Esophagus muscularis mucosa (tissue), 4 donors: ENCODE measurements at regions not wholly inside any gene's neighbourhood (a gene's known extent, or its start where the extent isn't known, plus 50 kb on each side); places are given as distances from the start of the nearest gene placed in this dataset.
A peak's percentile ranks its signal among the peaks of the same experiment; 100 is the strongest.
"Not testable (repeated sequence)": the region's sequence is repeated elsewhere in the genome, so short reads cannot be mapped to it uniquely, and the experiment has no call there.

Experiments used
- DNase-seq: peaks from one replicate; pipeline ENCODE4 v3.0.0-alpha.2; 2017; ENCODE audit errors: extremely low spot score
- H3K27ac ChIP-seq, 4 donors: fragments of 200-600 bp; sonication (generic); replicated peaks in 1 of 4; 1 replicate in 3 of 4; 2 replicates in 1 of 4; pipeline ENCODE4 v1.5.1; 2016 to 2019; ENCODE audit warnings: mild to moderate bottlenecking in 1 of 4
- H3K27me3 ChIP-seq, 4 donors: fragments of 200-600 bp; sonication (generic); one replicate each; pipeline versions ENCODE4 v1.5.1 to v1.6.0; 2016 to 2019
- H3K36me3 ChIP-seq, 4 donors: fragments of 200-600 bp; sonication (generic); one replicate each; pipeline ENCODE4 v1.5.1; 2016 to 2019
- H3K4me1 ChIP-seq, 4 donors: fragments of 200-600 bp; sonication (generic); one replicate each; pipeline ENCODE4 v1.5.1; 2016 to 2019
- H3K4me3 ChIP-seq, 4 donors: fragments of 200-600 bp; sonication (generic); 1 replicate in 2 of 4; 2 replicates in 2 of 4; pipeline ENCODE4 v1.5.1; 2016 to 2019; ENCODE audit warnings: mild to moderate bottlenecking in 4 of 4, moderate library complexity in 1 of 4
- H3K9me3 ChIP-seq, 4 donors: fragments of 200-600 bp; sonication (generic); 1 replicate in 3 of 4; 2 replicates in 1 of 4; pipeline ENCODE4 v1.5.1; 2016 to 2019
- EP300 ChIP-seq: sonication (generic); formaldehyde crosslinking; IDR thresholded peaks from one replicate; pipeline ENCODE4 v1.6.1; 2017; ENCODE audit warnings: antibody characterized with exemption
- POLR2A ChIP-seq: fragments of 450-650 bp; IDR thresholded peaks from one replicate; pipeline ENCODE4 v1.6.1; 2017; ENCODE audit warnings: antibody characterized with exemption, moderate library complexity, mild to moderate bottlenecking, low read depth
- POLR2AphosphoS5 ChIP-seq, 2 donors: sonication (generic); formaldehyde crosslinking; IDR thresholded peaks; one replicate each; pipeline ENCODE4 v1.6.1; 2017; ENCODE audit warnings: antibody characterized with exemption in 2 of 2
- WGBS: methylation state at CpG from one replicate; pipeline ENCODE4 v1.1.5; 2018; 5-methylcytosine and 5-hydroxymethylcytosine counted together
- intact Hi-C: fragments of 100-400 bp; cut with DNase I; formaldehyde crosslinking; loops from one replicate; pipeline ENCODE4 v1.15.1; 2023
- TF ChIP-seq, protein P1 (sequence below), 3 experiments: fragments of 200-600 bp in 2 of 3; fragments of 450-650 bp in 1 of 3; sonication (generic) in 2 of 3; IDR thresholded peaks; one replicate each; pipeline ENCODE4 v1.5.1; 2017 to 2019; ENCODE audit warnings: antibody characterized with exemption in 3 of 3, mild to moderate bottlenecking in 2 of 3, moderate library complexity in 1 of 3

DNA sequence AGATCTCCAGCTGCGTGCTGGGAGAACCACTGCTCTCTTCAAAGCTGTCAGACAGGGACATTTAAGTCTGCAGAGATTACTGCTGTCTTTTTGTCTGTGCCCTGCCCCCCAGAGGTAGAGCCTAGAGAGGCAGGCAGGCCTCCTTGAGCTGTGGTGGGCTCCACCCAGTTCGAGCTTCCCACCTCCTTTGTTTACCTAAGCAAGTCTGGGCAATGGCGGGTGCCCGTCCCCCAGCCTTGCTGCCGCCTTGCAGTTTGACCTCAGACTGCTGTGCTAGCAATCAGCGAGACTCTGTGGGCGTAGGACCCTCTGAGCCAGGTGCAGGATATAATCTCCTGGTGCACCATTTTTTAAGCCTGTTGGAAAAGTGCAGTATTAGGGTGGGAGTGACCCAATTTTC, 128.6 kb downstream of the ACTR3 start:
- intact Hi-C loops, H3K9me3 ChIP-seq, H3K36me3 ChIP-seq, H3K4me3 ChIP-seq, H3K27ac ChIP-seq, H3K27me3 ChIP-seq, H3K4me1 ChIP-seq: not testable (repeated sequence)
- 88% methylated on average over 4 of the region's 7 CpGs for WGBS
- DNase-seq, result peak; percentile 60

DNA sequence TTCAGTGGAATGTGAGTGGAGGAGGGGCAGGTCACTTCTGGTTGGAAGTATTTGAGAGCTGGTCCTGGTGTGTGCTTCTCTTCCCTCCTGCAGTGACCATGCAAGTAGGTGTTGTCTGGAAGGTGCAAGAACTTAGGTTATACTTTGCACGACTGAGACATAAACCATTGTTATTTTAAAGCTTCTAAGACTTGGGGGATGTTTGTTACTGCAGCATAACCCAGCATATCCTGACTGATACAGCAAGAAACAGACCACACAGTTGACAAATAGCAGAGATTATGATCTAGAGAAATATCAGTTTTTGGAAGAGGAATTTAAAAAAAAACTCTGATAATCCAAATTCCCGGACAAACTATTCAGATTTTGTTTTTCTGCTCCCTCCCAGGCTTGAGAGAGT, 130.8 kb downstream of the ACTR3 start:
- no peaks in the 10 kb centered on the region for H3K27me3 ChIP-seq
- H3K36me3 ChIP-seq, result no peaks in the 10 kb centered on the region
- peak; percentile 26 for DNase-seq
- H3K9me3 ChIP-seq, result peaks cover 0 to 6% (median 0%) of the 10 kb centered on the region in 4 donors
- 79% methylated on average over 2 of the region's 2 CpGs for WGBS
- H3K4me3 ChIP-seq, result no peak overlapping the region
- no peaks in the 10 kb centered on the region for H3K4me1 ChIP-seq
- intact Hi-C loops, result no loop called here
- no peak overlapping the region for H3K27ac ChIP-seq
- TF ChIP-seq, protein P1, sequence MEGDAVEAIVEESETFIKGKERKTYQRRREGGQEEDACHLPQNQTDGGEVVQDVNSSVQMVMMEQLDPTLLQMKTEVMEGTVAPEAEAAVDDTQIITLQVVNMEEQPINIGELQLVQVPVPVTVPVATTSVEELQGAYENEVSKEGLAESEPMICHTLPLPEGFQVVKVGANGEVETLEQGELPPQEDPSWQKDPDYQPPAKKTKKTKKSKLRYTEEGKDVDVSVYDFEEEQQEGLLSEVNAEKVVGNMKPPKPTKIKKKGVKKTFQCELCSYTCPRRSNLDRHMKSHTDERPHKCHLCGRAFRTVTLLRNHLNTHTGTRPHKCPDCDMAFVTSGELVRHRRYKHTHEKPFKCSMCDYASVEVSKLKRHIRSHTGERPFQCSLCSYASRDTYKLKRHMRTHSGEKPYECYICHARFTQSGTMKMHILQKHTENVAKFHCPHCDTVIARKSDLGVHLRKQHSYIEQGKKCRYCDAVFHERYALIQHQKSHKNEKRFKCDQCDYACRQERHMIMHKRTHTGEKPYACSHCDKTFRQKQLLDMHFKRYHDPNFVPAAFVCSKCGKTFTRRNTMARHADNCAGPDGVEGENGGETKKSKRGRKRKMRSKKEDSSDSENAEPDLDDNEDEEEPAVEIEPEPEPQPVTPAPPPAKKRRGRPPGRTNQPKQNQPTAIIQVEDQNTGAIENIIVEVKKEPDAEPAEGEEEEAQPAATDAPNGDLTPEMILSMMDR (IDR thresholded peaks at IDR 0.05), result no peak
- TF ChIP-seq POLR2A, result no peak
- no peak for TF ChIP-seq EP300
- TF ChIP-seq POLR2AphosphoS5 (IDR thresholded peaks at IDR 0.05), result no peak

DNA sequence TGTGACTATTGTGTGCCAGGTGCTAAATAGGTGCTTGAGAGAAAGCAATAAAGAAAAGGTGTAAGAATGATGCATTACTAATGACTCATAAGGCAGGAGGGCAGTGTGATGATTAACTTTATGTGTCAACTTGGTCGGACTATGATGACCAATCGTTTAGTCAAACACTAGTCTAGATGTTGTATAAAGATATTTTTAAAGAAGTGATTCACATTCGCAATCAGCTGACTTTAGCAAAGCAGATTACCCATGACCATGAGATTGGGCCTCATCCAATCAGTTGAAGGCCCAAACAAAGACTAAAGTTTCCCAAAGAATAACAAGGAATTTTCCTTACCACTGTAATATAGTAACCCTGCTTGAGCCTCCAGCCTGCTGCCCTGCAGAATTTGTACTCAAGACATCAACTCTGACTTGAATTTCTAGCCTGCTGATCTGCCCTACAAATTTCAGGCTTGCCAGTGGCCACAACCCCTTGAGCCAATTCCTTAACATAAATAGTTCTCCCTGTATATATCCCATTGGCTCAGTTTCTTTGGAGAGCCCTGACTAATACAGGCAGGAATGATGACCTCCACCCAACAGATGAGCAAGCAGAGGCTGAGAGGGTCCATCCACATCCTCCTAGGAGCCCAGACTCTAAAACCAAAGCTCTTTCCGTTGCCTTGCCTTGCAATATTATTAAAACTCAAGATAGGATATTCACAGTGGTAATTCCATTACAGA, 132.6 kb downstream of the ACTR3 start:
- Histone ChIP-seq H3K4me3 (no peak overlapping the region), H3K36me3 (no peaks in the 10 kb centered on the region), H3K27ac (no peak overlapping the region), H3K27me3 (no peaks in the 10 kb centered on the region), H3K9me3 (peaks cover 0 to 6% (median 0%) of the 10 kb centered on the region in 4 donors), H3K4me1 (no peaks in the 10 kb centered on the region)
- intact Hi-C loops, result no loop called here
- no peak for TF ChIP-seq POLR2A
- no peak for TF ChIP-seq EP300
- TF ChIP-seq, protein P1 (IDR thresholded peaks at IDR 0.05), result no peak
- TF ChIP-seq POLR2AphosphoS5 (IDR thresholded peaks at IDR 0.05), result no peak
- 70% methylated on average over 4 of the region's 4 CpGs for WGBS
- peak; percentile 45 for DNase-seq

DNA sequence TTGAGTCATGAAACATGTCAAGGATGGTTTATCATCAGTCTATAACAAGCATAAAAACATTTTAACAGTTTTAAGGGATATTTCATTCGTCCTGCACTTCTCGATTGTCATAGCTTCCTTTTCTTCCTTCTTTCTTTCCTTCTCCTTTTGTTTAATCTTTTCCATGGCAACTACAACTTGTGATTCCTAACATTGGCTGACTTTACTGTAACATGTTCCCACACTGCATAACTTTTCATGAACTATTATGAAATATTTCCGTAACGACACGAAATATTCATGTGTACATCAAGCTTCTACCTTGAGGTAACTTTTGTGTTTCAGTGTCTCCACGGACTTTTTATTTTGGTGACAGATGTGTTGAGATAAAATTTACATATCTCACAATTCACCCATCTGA, 134.4 kb downstream of the ACTR3 start:
- Histone ChIP-seq H3K4me3 (no peak overlapping the region), H3K27me3 (no peaks in the 10 kb centered on the region), H3K27ac (no peak overlapping the region), H3K4me1 (no peaks in the 10 kb centered on the region), H3K9me3 (peaks cover 0 to 6% (median 3%) of the 10 kb centered on the region in 4 donors), H3K36me3 (no peaks in the 10 kb centered on the region)
- TF ChIP-seq POLR2AphosphoS5 (IDR thresholded peaks at IDR 0.05) (no peak), EP300 (no peak), POLR2A (no peak)
- TF ChIP-seq, protein P1 (IDR thresholded peaks at IDR 0.05), result no peak
- intact Hi-C loops, result no loop called here
- 73% methylated on average over 6 of the region's 6 CpGs for WGBS
- DNase-seq, result no peak

DNA sequence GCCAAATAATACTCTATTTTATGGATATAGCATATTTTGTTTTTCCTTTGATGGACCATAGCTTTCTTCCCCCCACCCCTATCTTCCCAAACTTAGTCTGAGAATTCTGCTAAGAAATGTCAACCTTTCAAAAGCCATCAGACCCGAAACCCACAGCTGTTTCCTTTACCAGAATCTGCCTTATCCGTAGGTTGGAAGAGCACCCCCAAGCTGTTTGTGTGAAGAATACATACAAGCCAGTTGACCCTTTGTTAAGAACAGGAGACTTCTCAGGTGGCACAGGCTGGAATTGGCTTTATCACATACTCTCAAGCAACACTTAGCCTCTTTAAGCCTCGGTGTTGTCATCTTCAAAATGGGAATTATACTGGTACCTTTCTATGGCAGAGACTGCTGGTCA, 135.1 kb downstream of the ACTR3 start:
- no peaks in the 10 kb centered on the region for H3K27me3 ChIP-seq
- intact Hi-C loops, result no loop called here
- 76% methylated on average over 3 of the region's 3 CpGs for WGBS
- H3K36me3 ChIP-seq, result no peaks in the 10 kb centered on the region
- peaks cover 0 to 6% (median 3%) of the 10 kb centered on the region in 4 donors for H3K9me3 ChIP-seq
- H3K4me3 ChIP-seq, result no peak overlapping the region
- TF ChIP-seq POLR2AphosphoS5 (IDR thresholded peaks at IDR 0.05) (no peak), POLR2A (no peak)
- DNase-seq, result no peak
- no peaks in the 10 kb centered on the region for H3K4me1 ChIP-seq
- H3K27ac ChIP-seq, result no peak overlapping the region

DNA sequence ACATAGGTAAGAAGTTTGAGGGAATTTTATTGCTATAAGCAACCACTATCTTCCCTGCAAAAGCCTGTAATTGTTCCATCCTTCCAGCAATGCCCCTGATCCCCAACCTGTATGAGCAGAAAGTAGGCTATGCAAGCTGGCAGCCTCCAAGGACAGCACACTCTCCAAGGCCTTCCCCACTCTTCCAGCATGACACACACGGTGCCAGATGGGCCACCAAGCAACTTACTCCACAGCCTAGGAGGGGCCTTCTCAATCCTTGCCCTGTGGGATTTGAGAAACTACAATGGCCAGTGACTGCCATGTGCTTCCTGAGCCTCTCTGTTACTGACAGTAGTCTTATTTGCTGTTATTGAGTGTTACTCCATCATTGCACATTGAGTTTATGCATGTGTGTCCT, 137.5 kb downstream of the ACTR3 start:
- Histone ChIP-seq H3K9me3 (peaks cover 0 to 5% (median 0%) of the 10 kb centered on the region in 4 donors), H3K27ac (no peak overlapping the region), H3K36me3 (no peaks in the 10 kb centered on the region), H3K4me3 (no peak overlapping the region), H3K4me1 (no peaks in the 10 kb centered on the region), H3K27me3 (no peaks in the 10 kb centered on the region)
- 80% methylated on average over 1 of the region's 1 CpG for WGBS
- no peak for TF ChIP-seq EP300
- TF ChIP-seq POLR2A, result no peak
- TF ChIP-seq POLR2AphosphoS5 (IDR thresholded peaks at IDR 0.05), result no peak
- TF ChIP-seq, protein P1 (IDR thresholded peaks at IDR 0.05), result no peak
- DNase-seq, result peak; percentile 89
- intact Hi-C loops, result no loop called here
